HepG2 (cell line): ENCODE measurements at regions not wholly inside any gene's neighbourhood (a gene's known extent, or its start where the extent isn't known, plus 50 kb on each side); places are given as distances from the start of the nearest gene placed in this dataset.
A peak's percentile ranks its signal among the peaks of the same experiment; 100 is the strongest.

ENCODE experiments used
- ATF1 ChIP-seq: IDR thresholded peaks from 2 replicates; pipeline ENCODE4 v1.6.1; 2016; ENCODE audit warnings: mild to moderate bottlenecking, control low read depth
- CREM ChIP-seq, 2 experiments: sonication (generic) in 1 of 2; formaldehyde crosslinking in 1 of 2; IDR thresholded peaks; 2 replicates each; pipeline versions ENCODE4 v1.4.0 to v1.6.1; 2016 to 2020; ENCODE audit warnings: antibody characterized with exemption in 1 of 2, mild to moderate bottlenecking in 1 of 2, missing genetic modification reagents in 1 of 2
- FOXK2 ChIP-seq: fragments of 450-650 bp; IDR thresholded peaks from 2 replicates; pipeline ENCODE4 v1.6.1; 2016
- FOXM1 ChIP-seq: sonication (generic); formaldehyde crosslinking; IDR thresholded peaks from 2 replicates; pipeline ENCODE4 v1.5.0; 2020; ENCODE audit warnings: missing genetic modification reagents
- GPN1 ChIP-seq: sonication (generic); formaldehyde crosslinking; IDR thresholded peaks from 2 replicates; pipeline ENCODE4 v1.5.1; 2020; ENCODE audit warnings: missing genetic modification reagents, borderline replicate concordance
- MBNL3 ChIP-seq: fragments of 250-450 bp; sonication (Bioruptor Pico); conservative IDR thresholded peaks from 2 replicates; pipeline ENCODE4 v1.8.0; 2022; ENCODE audit warnings: mild to moderate bottlenecking, inconsistent platforms
- MIER3 ChIP-seq: IDR thresholded peaks from 2 replicates; pipeline ENCODE4 v1.6.1; 2016; ENCODE audit warnings: missing compliant biosample characterization, borderline replicate concordance
- REXO4 ChIP-seq: sonication (generic); formaldehyde crosslinking; IDR thresholded peaks from 2 replicates; pipeline ENCODE4 v1.8.0; 2022; ENCODE audit warnings: missing genetic modification reagents, mild to moderate bottlenecking, borderline replicate concordance
- WIZ ChIP-seq: sonication (generic); formaldehyde crosslinking; IDR thresholded peaks from 2 replicates; pipeline ENCODE4 v1.5.1; 2020; ENCODE audit warnings: mild to moderate bottlenecking, missing genetic modification reagents
- ZNF264 ChIP-seq: sonication (generic); formaldehyde crosslinking; IDR thresholded peaks from 2 replicates; pipeline ENCODE4 v1.4.0; 2020; ENCODE audit warnings: missing genetic modification reagents
- ZNF629 ChIP-seq: sonication (generic); formaldehyde crosslinking; conservative IDR thresholded peaks from 2 replicates; pipeline ENCODE4 v1.5.0; 2020; ENCODE audit warnings: missing genetic modification reagents
- ZSCAN25 ChIP-seq: sonication (generic); formaldehyde crosslinking; IDR thresholded peaks from 2 replicates; pipeline ENCODE4 v1.8.0; 2022; ENCODE audit warnings: mild to moderate bottlenecking, missing genetic modification reagents
- ZSCAN29 ChIP-seq: sonication (generic); formaldehyde crosslinking; conservative IDR thresholded peaks from 2 replicates; pipeline ENCODE4 v1.4.0; 2020; ENCODE audit warnings: mild to moderate bottlenecking, missing genetic modification reagents
- TF ChIP-seq, protein P1 (sequence below): sonication (generic); formaldehyde crosslinking; IDR thresholded peaks from 2 replicates; pipeline ENCODE4 v1.4.0; 2020; ENCODE audit warnings: missing genetic modification reagents, low read depth, mild to moderate bottlenecking, borderline replicate concordance
- TF ChIP-seq, protein P2 (sequence below): sonication (generic); formaldehyde crosslinking; IDR thresholded peaks from 2 replicates; pipeline ENCODE4 v1.4.0; 2020; ENCODE audit warnings: missing genetic modification reagents, mild to moderate bottlenecking, borderline replicate concordance
- TF ChIP-seq, protein P3 (sequence below): sonication (generic); formaldehyde crosslinking; IDR thresholded peaks from 2 replicates; pipeline ENCODE4 v1.4.0; 2020; ENCODE audit warnings: missing genetic modification reagents, borderline replicate concordance
- TF ChIP-seq, protein P4 (sequence below): sonication (generic); formaldehyde crosslinking; IDR thresholded peaks from 2 replicates; pipeline ENCODE4 v1.5.1; 2020; ENCODE audit warnings: mild to moderate bottlenecking, missing genetic modification reagents, moderate library complexity

DNA sequence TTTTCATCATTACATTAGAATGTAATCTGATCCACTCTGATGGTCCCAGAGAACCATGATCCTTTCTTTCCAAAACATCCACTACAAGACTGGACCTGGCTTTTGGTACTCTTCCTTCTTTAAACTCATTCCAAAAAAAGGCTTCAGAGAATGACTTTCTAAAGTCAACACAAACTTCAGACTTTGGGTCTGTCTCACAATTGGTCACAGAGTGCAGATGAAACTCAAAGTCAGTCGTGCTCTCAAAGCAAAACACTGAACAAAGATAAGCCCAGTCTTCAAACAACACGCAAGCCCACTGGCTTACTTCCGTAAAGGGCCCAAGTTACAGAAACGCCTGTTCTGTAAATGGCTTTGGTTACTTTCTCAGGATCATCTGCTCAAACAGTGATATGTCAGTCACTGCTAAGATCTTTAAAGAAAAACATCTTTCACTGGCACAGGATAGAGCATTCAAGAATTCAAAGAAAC lies 250.9 kb upstream of the MKLN1 start (continued):
- TF ChIP-seq, protein P1, sequence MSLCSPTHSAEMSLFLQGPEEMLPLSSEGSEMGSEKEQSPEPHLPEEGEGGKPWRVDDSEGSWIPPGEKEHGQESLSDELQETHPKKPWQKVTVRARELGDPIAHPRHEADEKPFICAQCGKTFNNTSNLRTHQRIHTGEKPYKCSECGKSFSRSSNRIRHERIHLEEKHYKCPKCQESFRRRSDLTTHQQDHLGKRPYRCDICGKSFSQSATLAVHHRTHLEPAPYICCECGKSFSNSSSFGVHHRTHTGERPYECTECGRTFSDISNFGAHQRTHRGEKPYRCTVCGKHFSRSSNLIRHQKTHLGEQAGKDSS (CRISPR knock-in tag) = no peak
- TF ChIP-seq FOXM1 (CRISPR knock-in tag) = no peak
- TF ChIP-seq, protein P2, sequence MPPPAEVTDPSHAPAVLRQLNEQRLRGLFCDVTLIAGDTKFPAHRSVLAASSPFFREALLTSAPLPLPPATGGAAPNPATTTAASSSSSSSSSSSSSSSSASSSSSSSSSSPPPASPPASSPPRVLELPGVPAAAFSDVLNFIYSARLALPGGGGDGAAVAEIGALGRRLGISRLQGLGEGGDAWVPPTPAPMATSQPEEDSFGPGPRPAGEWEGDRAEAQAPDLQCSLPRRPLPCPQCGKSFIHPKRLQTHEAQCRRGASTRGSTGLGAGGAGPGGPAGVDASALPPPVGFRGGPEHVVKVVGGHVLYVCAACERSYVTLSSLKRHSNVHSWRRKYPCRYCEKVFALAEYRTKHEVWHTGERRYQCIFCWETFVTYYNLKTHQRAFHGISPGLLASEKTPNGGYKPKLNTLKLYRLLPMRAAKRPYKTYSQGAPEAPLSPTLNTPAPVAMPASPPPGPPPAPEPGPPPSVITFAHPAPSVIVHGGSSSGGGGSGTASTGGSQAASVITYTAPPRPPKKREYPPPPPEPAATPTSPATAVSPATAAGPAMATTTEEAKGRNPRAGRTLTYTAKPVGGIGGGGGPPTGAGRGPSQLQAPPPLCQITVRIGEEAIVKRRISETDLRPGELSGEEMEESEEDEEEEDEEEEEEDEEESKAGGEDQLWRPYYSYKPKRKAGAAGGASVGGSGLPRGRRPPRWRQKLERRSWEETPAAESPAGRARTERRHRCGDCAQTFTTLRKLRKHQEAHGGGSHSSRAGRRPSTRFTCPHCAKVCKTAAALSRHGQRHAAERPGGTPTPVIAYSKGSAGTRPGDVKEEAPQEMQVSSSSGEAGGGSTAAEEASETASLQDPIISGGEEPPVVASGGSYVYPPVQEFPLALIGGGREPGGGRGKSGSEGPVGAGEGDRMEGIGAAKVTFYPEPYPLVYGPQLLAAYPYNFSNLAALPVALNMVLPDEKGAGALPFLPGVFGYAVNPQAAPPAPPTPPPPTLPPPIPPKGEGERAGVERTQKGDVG (CRISPR knock-in tag) = no peak
- TF ChIP-seq CREM (IDR thresholded peaks at IDR 0.05) = peak; percentile 79
- no peak for TF ChIP-seq CREM (CRISPR knock-in tag; IDR thresholded peaks at IDR 0.05)
- peak; percentile 22; the same call in 1 of the 2 replicates for TF ChIP-seq FOXK2
- TF ChIP-seq MBNL3 (CRISPR knock-in tag) = no peak
- TF ChIP-seq ZSCAN25 (CRISPR knock-in tag) = no peak
- no peak for TF ChIP-seq MIER3 (CRISPR knock-in tag)
- no peak for TF ChIP-seq ATF1 (CRISPR knock-in tag)
- TF ChIP-seq, protein P3, sequence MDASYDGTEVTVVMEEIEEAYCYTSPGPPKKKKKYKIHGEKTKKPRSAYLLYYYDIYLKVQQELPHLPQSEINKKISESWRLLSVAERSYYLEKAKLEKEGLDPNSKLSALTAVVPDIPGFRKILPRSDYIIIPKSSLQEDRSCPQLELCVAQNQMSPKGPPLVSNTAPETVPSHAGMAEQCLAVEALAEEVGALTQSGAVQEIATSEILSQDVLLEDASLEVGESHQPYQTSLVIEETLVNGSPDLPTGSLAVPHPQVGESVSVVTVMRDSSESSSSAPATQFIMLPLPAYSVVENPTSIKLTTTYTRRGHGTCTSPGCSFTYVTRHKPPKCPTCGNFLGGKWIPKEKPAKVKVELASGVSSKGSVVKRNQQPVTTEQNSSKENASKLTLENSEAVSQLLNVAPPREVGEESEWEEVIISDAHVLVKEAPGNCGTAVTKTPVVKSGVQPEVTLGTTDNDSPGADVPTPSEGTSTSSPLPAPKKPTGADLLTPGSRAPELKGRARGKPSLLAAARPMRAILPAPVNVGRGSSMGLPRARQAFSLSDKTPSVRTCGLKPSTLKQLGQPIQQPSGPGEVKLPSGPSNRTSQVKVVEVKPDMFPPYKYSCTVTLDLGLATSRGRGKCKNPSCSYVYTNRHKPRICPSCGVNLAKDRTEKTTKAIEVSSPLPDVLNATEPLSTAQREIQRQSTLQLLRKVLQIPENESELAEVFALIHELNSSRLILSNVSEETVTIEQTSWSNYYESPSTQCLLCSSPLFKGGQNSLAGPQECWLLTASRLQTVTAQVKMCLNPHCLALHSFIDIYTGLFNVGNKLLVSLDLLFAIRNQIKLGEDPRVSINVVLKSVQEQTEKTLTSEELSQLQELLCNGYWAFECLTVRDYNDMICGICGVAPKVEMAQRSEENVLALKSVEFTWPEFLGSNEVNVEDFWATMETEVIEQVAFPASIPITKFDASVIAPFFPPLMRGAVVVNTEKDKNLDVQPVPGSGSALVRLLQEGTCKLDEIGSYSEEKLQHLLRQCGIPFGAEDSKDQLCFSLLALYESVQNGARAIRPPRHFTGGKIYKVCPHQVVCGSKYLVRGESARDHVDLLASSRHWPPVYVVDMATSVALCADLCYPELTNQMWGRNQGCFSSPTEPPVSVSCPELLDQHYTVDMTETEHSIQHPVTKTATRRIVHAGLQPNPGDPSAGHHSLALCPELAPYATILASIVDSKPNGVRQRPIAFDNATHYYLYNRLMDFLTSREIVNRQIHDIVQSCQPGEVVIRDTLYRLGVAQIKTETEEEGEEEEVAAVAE (CRISPR knock-in tag) = 0 out of 2 replicates have a peak, but pooled peaks have one; percentile 40
- no peak for TF ChIP-seq GPN1 (CRISPR knock-in tag)
- TF ChIP-seq, protein P4, sequence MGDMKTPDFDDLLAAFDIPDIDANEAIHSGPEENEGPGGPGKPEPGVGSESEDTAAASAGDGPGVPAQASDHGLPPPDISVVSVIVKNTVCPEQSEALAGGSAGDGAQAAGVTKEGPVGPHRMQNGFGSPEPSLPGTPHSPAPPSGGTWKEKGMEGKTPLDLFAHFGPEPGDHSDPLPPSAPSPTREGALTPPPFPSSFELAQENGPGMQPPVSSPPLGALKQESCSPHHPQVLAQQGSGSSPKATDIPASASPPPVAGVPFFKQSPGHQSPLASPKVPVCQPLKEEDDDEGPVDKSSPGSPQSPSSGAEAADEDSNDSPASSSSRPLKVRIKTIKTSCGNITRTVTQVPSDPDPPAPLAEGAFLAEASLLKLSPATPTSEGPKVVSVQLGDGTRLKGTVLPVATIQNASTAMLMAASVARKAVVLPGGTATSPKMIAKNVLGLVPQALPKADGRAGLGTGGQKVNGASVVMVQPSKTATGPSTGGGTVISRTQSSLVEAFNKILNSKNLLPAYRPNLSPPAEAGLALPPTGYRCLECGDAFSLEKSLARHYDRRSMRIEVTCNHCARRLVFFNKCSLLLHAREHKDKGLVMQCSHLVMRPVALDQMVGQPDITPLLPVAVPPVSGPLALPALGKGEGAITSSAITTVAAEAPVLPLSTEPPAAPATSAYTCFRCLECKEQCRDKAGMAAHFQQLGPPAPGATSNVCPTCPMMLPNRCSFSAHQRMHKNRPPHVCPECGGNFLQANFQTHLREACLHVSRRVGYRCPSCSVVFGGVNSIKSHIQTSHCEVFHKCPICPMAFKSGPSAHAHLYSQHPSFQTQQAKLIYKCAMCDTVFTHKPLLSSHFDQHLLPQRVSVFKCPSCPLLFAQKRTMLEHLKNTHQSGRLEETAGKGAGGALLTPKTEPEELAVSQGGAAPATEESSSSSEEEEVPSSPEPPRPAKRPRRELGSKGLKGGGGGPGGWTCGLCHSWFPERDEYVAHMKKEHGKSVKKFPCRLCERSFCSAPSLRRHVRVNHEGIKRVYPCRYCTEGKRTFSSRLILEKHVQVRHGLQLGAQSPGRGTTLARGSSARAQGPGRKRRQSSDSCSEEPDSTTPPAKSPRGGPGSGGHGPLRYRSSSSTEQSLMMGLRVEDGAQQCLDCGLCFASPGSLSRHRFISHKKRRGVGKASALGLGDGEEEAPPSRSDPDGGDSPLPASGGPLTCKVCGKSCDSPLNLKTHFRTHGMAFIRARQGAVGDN (CRISPR knock-in tag) = no peak
- no peak for TF ChIP-seq WIZ
- peak; percentile 37; the same call in 1 of the 2 replicates for TF ChIP-seq ZNF629 (CRISPR knock-in tag)
- no peak; the same call in 1 of the 2 replicates for TF ChIP-seq ZSCAN29 (CRISPR knock-in tag)
- TF ChIP-seq ZNF264 (CRISPR knock-in tag) = peak; percentile 81
- TF ChIP-seq REXO4 (CRISPR knock-in tag) = no peak
